ENCODE measurements at regions not wholly inside any gene's neighbourhood (a gene's known extent, or its start where the extent isn't known, plus 50 kb on each side); places are given as distances from the start of the nearest gene placed in this dataset.

DNA sequence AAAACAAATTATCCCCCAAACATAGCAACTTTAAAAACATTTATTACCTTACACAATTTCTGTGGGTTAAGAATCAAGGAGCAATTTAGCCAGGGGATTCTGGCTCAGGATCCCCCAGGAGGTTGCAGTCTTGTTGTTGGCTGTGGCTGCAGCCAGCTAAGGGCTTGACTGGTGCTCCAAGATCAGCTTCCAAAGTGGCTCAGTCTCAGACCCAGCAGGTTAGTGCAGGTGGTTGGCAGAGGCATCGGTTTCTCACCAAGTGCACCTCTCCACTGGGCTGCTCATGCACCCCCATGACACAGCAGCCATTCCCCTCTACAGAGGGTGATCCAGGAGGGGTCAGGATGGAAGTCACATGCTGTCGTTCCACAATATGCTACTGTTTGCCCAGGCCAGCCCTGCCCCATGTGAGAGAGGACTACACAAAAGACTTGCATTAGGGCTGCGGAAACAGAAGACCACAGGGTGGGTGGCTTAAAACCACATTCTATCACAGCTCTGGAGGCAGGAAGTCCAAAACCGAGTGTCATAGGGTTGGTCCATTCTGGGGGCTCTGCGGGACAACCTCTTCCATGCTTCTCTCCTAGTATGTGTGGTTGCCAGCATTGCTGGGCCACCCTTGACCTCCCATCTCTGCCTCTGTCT, 125.8 kb downstream of the C6orf118 start:
- Histone ChIP-seq H3K27ac (ENCODE audit: insufficient read depth, low read length) (no peak overlapping the region), H3K4ac (ENCODE audit: low read depth, low read length) (no peak overlapping the region), H3K79me1 (ENCODE audit: low read depth in 1 of 2, low read length in 2 of 2) (no peaks in the 10 kb centered on the region), H3K9me1 (ENCODE audit: insufficient read depth, low read length) (no peaks in the 10 kb centered on the region), H3K4me3 (ENCODE audit: insufficient read depth, low read depth, low read length) (no peak overlapping the region), H3K23ac (ENCODE audit: low read depth, low read length) (no peak overlapping the region), H2AK9ac (replicated peaks; ENCODE audit: low read depth, low read length, poor library complexity) (no peak overlapping the region), H4K5ac (ENCODE audit: low read depth, low read length) (no peak overlapping the region), H4K91ac (ENCODE audit: insufficient read depth, low read depth, low read length) (no peak overlapping the region), H2AK5ac (ENCODE audit: low read depth, low read length) (no peak overlapping the region), H4K8ac (ENCODE audit: low read depth in 2 of 2, low read length in 2 of 2) (no peak overlapping the region), H3K9me3 (ENCODE audit: control insufficient read depth, insufficient read depth, low read length) (peaks cover 19% of the 10 kb centered on the region), H3K18ac (ENCODE audit: low read depth, low read length) (no peak overlapping the region), H4K20me1 (ENCODE audit: insufficient read depth, low read length) (no peaks in the 10 kb centered on the region), H3K4me2 (ENCODE audit: low read depth, low read length) (no peak overlapping the region), H3K36me3 (ENCODE audit: control insufficient read depth, insufficient read depth, low read length) (no peaks in the 10 kb centered on the region), H3K14ac (replicated peaks; ENCODE audit: low read depth, low read length) (no peak overlapping the region), H2AFZ (replicated peaks; ENCODE audit: low read length, poor library complexity) (no peak overlapping the region), H3K9ac (ENCODE audit: low read depth, low read length) (no peak overlapping the region), H2BK20ac (ENCODE audit: low read depth, low read length) (no peak overlapping the region), H2BK120ac (ENCODE audit: low read depth, low read length) (no peak overlapping the region), H3K4me1 (ENCODE audit: control insufficient read depth, insufficient read depth, low read length) (no peaks in the 10 kb centered on the region), H2BK15ac (ENCODE audit: low read depth, low read length) (no peak overlapping the region), H2BK5ac (ENCODE audit: low read depth, low read length, poor library complexity, severe bottlenecking) (no peak overlapping the region), H3K56ac (ENCODE audit: extremely low read depth, insufficient read depth, low read length) (no peak overlapping the region), H3K27me3 (ENCODE audit: control insufficient read depth, insufficient read depth, low read length) (no peaks in the 10 kb centered on the region)
- no peak for TF ChIP-seq CTCF (conservative IDR thresholded peaks at IDR 0.05; ENCODE audit: low read depth, low read length)
- TF ChIP-seq, protein P1, sequence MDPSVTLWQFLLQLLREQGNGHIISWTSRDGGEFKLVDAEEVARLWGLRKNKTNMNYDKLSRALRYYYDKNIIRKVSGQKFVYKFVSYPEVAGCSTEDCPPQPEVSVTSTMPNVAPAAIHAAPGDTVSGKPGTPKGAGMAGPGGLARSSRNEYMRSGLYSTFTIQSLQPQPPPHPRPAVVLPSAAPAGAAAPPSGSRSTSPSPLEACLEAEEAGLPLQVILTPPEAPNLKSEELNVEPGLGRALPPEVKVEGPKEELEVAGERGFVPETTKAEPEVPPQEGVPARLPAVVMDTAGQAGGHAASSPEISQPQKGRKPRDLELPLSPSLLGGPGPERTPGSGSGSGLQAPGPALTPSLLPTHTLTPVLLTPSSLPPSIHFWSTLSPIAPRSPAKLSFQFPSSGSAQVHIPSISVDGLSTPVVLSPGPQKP (IDR thresholded peaks at IDR 0.05; ENCODE audit: borderline replicate concordance, low read depth, low read length): no peak
- no peak for TF ChIP-seq RCOR1 (IDR thresholded peaks at IDR 0.05; ENCODE audit: insufficient replicate concordance, low read length)
- no peak for TF ChIP-seq RFX5 (IDR thresholded peaks at IDR 0.05; ENCODE audit: low read depth, low read length)
- TF ChIP-seq, protein P2, sequence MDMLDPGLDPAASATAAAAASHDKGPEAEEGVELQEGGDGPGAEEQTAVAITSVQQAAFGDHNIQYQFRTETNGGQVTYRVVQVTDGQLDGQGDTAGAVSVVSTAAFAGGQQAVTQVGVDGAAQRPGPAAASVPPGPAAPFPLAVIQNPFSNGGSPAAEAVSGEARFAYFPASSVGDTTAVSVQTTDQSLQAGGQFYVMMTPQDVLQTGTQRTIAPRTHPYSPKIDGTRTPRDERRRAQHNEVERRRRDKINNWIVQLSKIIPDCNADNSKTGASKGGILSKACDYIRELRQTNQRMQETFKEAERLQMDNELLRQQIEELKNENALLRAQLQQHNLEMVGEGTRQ (IDR thresholded peaks at IDR 0.05; ENCODE audit: low read depth, low read length): no peak
- no peak for TF ChIP-seq CHD1 (IDR thresholded peaks at IDR 0.05; ENCODE audit: low read depth, low read length)
- no peak for TF ChIP-seq FOS (IDR thresholded peaks at IDR 0.05; ENCODE audit: low read depth, low read length)
- TF ChIP-seq POLR2A (IDR thresholded peaks at IDR 0.05; ENCODE audit: low read depth, low read length): no peak
- no peak for TF ChIP-seq RAD21 (IDR thresholded peaks at IDR 0.05; ENCODE audit: low read length)
- no peak for TF ChIP-seq MAFK (IDR thresholded peaks at IDR 0.05; ENCODE audit: low read depth, low read length)
- TF ChIP-seq SMC3 (IDR thresholded peaks at IDR 0.05; ENCODE audit: low read depth, low read length): no peak
- no peak for TF ChIP-seq MXI1 (IDR thresholded peaks at IDR 0.05; ENCODE audit: borderline replicate concordance, low read depth, low read length)
- in situ Hi-C loops (cut with MboI; ENCODE audit: low sequenced_read_pairs): no loop called here
- ChIA-PET POLR2A (ENCODE audit: unreplicated experiment) (no interaction called here), CTCF (no interaction called here)
- ATAC-seq (ENCODE audit: low read depth): no peak
- intact Hi-C loops (cut with micrococcal nuclease): no loop called here
- DNase-seq: no peak
- no CpG with 5 or more reads among the region's 5 CpGs for WGBS, 2 experiments (ENCODE audit: extremely low coverage in 2 of 2, insufficient read length in 1 of 2)
- dilution Hi-C loops (cut with HindIII; ENCODE audit: low sequenced_read_pairs, unreplicated experiment): no loop called here
- BruUV-seq (replicated peaks): no TSS peak

Data from IMR-90 (cell line).